SK-N-SH treated with all-trans-retinoic acid at 6 μM for 48 hours (cell line): ENCODE measurements at regions not wholly inside any gene's neighbourhood (a gene's known extent, or its start where the extent isn't known, plus 50 kb on each side); places are given as distances from the start of the nearest gene placed in this dataset.

Experiments
- ATAC-seq: fragments of 200-7000 bp; cut with Tn5 transposase; 3 replicates; pipeline ENCODE4 v1.9.1; 2020; ENCODE audit warnings: mild to moderate bottlenecking, moderate library complexity
- ARNTL ChIP-seq: fragments of 450-650 bp; formaldehyde crosslinking; IDR thresholded peaks from 2 replicates; pipeline ENCODE4 v1.5.0; 2020; ENCODE audit warnings: low read depth, mild to moderate bottlenecking, moderate library complexity, borderline replicate concordance
- BACH2 ChIP-seq: fragments of 250-450 bp; sonication (Bioruptor Pico); IDR thresholded peaks from 2 replicates; pipeline ENCODE4 v1.9.0; 2021; ENCODE audit warnings: mild to moderate bottlenecking, borderline replicate concordance
- CSDC2 ChIP-seq: fragments of 250-450 bp; sonication (Bioruptor Pico); IDR thresholded peaks from 2 replicates; pipeline ENCODE4 v1.5.0; 2020; ENCODE audit warnings: mild to moderate bottlenecking, moderate library complexity
- ESRRG ChIP-seq: fragments of 250-450 bp; sonication (Bioruptor Pico); IDR thresholded peaks from 2 replicates; pipeline ENCODE4 v1.6.1; 2021; ENCODE audit warnings: mild to moderate bottlenecking
- GLIS3 ChIP-seq: fragments of 250-450 bp; sonication (Bioruptor Pico); IDR thresholded peaks from 2 replicates; pipeline ENCODE4 v1.5.0; 2020; ENCODE audit warnings: mild to moderate bottlenecking, moderate library complexity
- ISL1 ChIP-seq: fragments of 250-450 bp; sonication (Bioruptor Pico); IDR thresholded peaks from 2 replicates; pipeline ENCODE4 v2.1.2; 2022; ENCODE audit warnings: mild to moderate bottlenecking, moderate library complexity
- PPARA ChIP-seq: fragments of 250-450 bp; sonication (Bioruptor Pico); IDR thresholded peaks from 2 replicates; pipeline ENCODE4 v1.5.0; 2020; ENCODE audit warnings: mild to moderate bottlenecking, borderline replicate concordance
- RARB ChIP-seq: fragments of 250-450 bp; sonication (Bioruptor Pico); IDR thresholded peaks from 2 replicates; pipeline ENCODE4 v1.8.0; 2021; ENCODE audit warnings: mild to moderate bottlenecking, moderate library complexity
- SNAI2 ChIP-seq: fragments of 250-450 bp; sonication (Bioruptor Pico); IDR thresholded peaks from 2 replicates; pipeline ENCODE4 v1.5.0; 2020; ENCODE audit warnings: mild to moderate bottlenecking, moderate library complexity
- TCF4 ChIP-seq: fragments of 250-450 bp; sonication (Bioruptor Pico); IDR thresholded peaks from 2 replicates; pipeline ENCODE4 v1.8.0; 2021; ENCODE audit warnings: mild to moderate bottlenecking, moderate library complexity, borderline replicate concordance
- TOX ChIP-seq: fragments of 250-450 bp; sonication (Bioruptor Pico); IDR thresholded peaks from 2 replicates; pipeline ENCODE4 v1.8.0; 2021; ENCODE audit warnings: mild to moderate bottlenecking, moderate library complexity, borderline replicate concordance
- ZC3H10 ChIP-seq: fragments of 250-450 bp; sonication (Bioruptor Pico); IDR thresholded peaks from 2 replicates; pipeline ENCODE4 v1.5.1; 2021; ENCODE audit warnings: mild to moderate bottlenecking, moderate library complexity
- ZFP3 ChIP-seq: fragments of 250-450 bp; sonication (Bioruptor Pico); IDR thresholded peaks from 2 replicates; pipeline ENCODE4 v1.5.0; 2020; ENCODE audit warnings: mild to moderate bottlenecking, moderate library complexity
- ZFP30 ChIP-seq: fragments of 450-650 bp; formaldehyde crosslinking; IDR thresholded peaks from 2 replicates; pipeline ENCODE4 v1.5.0; 2022; ENCODE audit warnings: mild to moderate bottlenecking, moderate library complexity
- ZNF565 ChIP-seq: fragments of 450-650 bp; formaldehyde crosslinking; conservative IDR thresholded peaks from 2 replicates; pipeline ENCODE4 v1.5.0; 2020; ENCODE audit warnings: low read depth, mild to moderate bottlenecking, moderate library complexity
- ZNF8 ChIP-seq: fragments of 450-650 bp; formaldehyde crosslinking; IDR thresholded peaks from 2 replicates; pipeline ENCODE4 v1.5.0; 2020; ENCODE audit warnings: mild to moderate bottlenecking, moderate library complexity
- TF ChIP-seq, protein P1 (sequence below): fragments of 250-450 bp; sonication (Bioruptor Pico); IDR thresholded peaks from 2 replicates; pipeline ENCODE4 v1.8.0; 2020; ENCODE audit warnings: mild to moderate bottlenecking, moderate library complexity, borderline replicate concordance
- TF ChIP-seq, protein P2 (sequence below): fragments of 250-450 bp; sonication (Bioruptor Pico); IDR thresholded peaks from 2 replicates; pipeline ENCODE4 v1.5.0; 2020; ENCODE audit warnings: mild to moderate bottlenecking, moderate library complexity
- TF ChIP-seq, protein P3 (sequence below): fragments of 250-450 bp; sonication (Bioruptor Pico); IDR thresholded peaks from 2 replicates; pipeline ENCODE4 v1.5.1; 2021; ENCODE audit warnings: mild to moderate bottlenecking, moderate library complexity
- TF ChIP-seq, protein P4 (sequence below): fragments of 250-450 bp; sonication (Bioruptor Pico); IDR thresholded peaks from 2 replicates; pipeline ENCODE4 v1.5.1; 2020; ENCODE audit warnings: low read depth, mild to moderate bottlenecking, moderate library complexity
- TF ChIP-seq, protein P5 (sequence below): fragments of 250-450 bp; sonication (Bioruptor Pico); IDR thresholded peaks from 2 replicates; pipeline ENCODE4 v1.8.0; 2021; ENCODE audit warnings: low read depth, mild to moderate bottlenecking, moderate library complexity, borderline replicate concordance

DNA sequence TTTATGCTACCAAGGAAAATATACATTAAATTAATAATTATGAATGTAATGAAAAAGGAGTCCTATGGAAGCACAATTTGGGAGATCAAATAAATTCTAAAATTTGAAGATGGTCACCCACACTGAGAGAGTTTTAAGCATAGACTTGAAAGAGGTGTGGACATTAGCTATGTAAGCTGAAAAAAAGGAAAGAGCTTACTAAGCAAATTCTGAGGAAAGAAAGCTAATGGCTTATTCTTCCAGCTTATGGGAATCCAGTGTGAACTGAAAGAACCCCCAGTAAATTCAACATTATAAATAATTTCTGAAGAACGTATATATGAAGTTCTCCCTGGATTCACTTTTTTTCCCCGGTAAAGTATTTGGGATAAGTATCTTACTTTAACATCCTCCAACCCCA is 78.2 kb upstream of the GUCY1A1 start (continued):
- TF ChIP-seq, protein P1, sequence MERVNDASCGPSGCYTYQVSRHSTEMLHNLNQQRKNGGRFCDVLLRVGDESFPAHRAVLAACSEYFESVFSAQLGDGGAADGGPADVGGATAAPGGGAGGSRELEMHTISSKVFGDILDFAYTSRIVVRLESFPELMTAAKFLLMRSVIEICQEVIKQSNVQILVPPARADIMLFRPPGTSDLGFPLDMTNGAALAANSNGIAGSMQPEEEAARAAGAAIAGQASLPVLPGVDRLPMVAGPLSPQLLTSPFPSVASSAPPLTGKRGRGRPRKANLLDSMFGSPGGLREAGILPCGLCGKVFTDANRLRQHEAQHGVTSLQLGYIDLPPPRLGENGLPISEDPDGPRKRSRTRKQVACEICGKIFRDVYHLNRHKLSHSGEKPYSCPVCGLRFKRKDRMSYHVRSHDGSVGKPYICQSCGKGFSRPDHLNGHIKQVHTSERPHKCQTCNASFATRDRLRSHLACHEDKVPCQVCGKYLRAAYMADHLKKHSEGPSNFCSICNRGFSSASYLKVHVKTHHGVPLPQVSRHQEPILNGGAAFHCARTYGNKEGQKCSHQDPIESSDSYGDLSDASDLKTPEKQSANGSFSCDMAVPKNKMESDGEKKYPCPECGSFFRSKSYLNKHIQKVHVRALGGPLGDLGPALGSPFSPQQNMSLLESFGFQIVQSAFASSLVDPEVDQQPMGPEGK (CRISPR knock-in tag), result no peak
- TF ChIP-seq PPARA (CRISPR knock-in tag) (no peak), SNAI2 (CRISPR knock-in tag) (no peak), ZNF8 (CRISPR knock-in tag) (no peak), ARNTL (CRISPR knock-in tag) (no peak)
- TF ChIP-seq, all 23 proteins: peak for 0

DNA sequence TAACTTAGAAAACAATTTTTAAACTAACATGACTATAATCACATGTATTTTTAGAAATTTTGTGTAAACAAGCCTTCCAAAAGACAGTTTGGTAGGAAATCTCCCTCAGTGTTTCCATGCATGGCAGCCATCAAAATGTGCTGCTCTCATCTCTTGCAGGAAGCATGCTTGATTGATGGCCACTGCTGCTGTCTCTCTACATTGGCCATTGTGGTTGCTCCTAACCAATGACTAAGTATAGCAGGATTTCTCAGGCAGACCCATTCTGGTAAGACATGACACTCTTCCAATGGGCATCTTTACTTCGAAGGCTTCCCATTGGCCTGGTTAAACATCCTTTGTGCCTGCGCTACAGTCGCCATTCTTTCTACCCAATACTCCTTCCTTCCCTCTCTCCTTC is 78.9 kb upstream of the GUCY1A1 start:
- ATAC-seq, result no peak
- TF ChIP-seq, protein P1 (CRISPR knock-in tag), result no peak
- TF ChIP-seq BACH2 (CRISPR knock-in tag), result no peak
- TF ChIP-seq, protein P2, sequence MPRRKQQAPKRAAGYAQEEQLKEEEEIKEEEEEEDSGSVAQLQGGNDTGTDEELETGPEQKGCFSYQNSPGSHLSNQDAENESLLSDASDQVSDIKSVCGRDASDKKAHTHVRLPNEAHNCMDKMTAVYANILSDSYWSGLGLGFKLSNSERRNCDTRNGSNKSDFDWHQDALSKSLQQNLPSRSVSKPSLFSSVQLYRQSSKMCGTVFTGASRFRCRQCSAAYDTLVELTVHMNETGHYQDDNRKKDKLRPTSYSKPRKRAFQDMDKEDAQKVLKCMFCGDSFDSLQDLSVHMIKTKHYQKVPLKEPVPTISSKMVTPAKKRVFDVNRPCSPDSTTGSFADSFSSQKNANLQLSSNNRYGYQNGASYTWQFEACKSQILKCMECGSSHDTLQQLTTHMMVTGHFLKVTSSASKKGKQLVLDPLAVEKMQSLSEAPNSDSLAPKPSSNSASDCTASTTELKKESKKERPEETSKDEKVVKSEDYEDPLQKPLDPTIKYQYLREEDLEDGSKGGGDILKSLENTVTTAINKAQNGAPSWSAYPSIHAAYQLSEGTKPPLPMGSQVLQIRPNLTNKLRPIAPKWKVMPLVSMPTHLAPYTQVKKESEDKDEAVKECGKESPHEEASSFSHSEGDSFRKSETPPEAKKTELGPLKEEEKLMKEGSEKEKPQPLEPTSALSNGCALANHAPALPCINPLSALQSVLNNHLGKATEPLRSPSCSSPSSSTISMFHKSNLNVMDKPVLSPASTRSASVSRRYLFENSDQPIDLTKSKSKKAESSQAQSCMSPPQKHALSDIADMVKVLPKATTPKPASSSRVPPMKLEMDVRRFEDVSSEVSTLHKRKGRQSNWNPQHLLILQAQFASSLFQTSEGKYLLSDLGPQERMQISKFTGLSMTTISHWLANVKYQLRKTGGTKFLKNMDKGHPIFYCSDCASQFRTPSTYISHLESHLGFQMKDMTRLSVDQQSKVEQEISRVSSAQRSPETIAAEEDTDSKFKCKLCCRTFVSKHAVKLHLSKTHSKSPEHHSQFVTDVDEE (CRISPR knock-in tag), result no peak
- TF ChIP-seq ZFP30 (CRISPR knock-in tag), result no peak
- no peak for TF ChIP-seq ISL1 (CRISPR knock-in tag)
- TF ChIP-seq PPARA (CRISPR knock-in tag), result no peak
- no peak for TF ChIP-seq ZFP3 (CRISPR knock-in tag)
- TF ChIP-seq TCF4 (CRISPR knock-in tag), result no peak
- TF ChIP-seq RARB (CRISPR knock-in tag), result no peak
- no peak for TF ChIP-seq GLIS3 (CRISPR knock-in tag)
- no peak for TF ChIP-seq ESRRG (CRISPR knock-in tag)
- TF ChIP-seq ZC3H10, result no peak
- no peak for TF ChIP-seq ZNF565 (CRISPR knock-in tag)
- TF ChIP-seq, protein P3, sequence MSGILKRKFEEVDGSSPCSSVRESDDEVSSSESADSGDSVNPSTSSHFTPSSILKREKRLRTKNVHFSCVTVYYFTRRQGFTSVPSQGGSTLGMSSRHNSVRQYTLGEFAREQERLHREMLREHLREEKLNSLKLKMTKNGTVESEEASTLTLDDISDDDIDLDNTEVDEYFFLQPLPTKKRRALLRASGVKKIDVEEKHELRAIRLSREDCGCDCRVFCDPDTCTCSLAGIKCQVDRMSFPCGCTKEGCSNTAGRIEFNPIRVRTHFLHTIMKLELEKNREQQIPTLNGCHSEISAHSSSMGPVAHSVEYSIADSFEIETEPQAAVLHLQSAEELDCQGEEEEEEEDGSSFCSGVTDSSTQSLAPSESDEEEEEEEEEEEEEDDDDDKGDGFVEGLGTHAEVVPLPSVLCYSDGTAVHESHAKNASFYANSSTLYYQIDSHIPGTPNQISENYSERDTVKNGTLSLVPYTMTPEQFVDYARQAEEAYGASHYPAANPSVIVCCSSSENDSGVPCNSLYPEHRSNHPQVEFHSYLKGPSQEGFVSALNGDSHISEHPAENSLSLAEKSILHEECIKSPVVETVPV (CRISPR knock-in tag), result no peak
- TF ChIP-seq CSDC2, result no peak

DNA sequence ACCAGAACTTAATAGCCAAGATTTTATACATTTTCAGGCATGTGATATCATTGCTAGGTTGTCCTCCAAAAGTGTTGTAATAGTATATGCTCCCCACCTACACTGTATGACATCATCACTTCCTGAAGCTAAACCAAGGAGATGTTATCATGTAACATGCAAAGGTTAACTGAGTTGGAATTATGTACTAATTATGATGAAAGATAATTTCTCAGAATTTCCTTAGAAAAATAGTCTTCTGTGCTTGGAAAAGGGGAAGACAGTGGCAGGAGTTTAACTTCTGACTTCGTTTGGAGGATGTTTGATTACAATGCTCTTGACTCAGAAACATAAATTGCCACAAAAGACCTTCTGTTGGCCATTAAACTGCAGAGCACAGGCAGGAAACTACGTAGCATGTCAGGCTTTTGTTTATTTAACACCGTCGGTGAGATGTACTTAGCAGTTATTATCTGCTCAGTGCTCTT is 83.6 kb upstream of the GUCY1A1 start:
- TF ChIP-seq RARB (CRISPR knock-in tag) (no peak), BACH2 (CRISPR knock-in tag) (no peak), ISL1 (CRISPR knock-in tag) (peak; percentile 67), ESRRG (CRISPR knock-in tag) (no peak), ZFP3 (CRISPR knock-in tag) (peak; percentile 59; the same call in 1 of the 2 replicates)
- TF ChIP-seq, protein P4, sequence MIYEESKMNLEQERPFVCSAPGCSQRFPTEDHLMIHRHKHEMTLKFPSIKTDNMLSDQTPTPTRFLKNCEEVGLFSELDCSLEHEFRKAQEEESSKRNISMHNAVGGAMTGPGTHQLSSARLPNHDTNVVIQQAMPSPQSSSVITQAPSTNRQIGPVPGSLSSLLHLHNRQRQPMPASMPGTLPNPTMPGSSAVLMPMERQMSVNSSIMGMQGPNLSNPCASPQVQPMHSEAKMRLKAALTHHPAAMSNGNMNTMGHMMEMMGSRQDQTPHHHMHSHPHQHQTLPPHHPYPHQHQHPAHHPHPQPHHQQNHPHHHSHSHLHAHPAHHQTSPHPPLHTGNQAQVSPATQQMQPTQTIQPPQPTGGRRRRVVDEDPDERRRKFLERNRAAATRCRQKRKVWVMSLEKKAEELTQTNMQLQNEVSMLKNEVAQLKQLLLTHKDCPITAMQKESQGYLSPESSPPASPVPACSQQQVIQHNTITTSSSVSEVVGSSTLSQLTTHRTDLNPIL (CRISPR knock-in tag), result peak; percentile 69; the same call in 1 of the 2 replicates
- no peak for ATAC-seq

DNA sequence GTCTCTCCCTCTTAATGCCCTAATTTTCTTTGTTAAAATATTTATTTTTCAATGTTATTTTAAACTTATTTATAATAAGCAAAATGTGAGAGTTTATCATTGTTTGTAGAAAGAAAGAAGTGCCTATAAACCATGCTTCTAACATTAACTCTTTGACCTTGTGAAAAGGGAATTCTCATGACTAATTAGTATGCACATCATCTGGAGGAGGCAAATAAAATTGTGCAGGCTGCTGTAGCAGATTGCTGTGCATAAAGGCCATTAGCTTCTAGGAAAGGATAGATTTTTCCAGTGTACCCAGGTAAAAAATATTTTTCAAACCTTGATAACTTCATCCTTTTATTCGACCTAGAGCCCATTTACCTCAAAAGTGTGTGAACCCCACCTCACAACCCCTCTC is 84.6 kb upstream of the GUCY1A1 start:
- no peak for ATAC-seq
- no peak for TF ChIP-seq PPARA (CRISPR knock-in tag)
- no peak for TF ChIP-seq TOX (CRISPR knock-in tag)
- no peak for TF ChIP-seq ARNTL (CRISPR knock-in tag)
- TF ChIP-seq, protein P4 (CRISPR knock-in tag), result no peak
- TF ChIP-seq, protein P5, sequence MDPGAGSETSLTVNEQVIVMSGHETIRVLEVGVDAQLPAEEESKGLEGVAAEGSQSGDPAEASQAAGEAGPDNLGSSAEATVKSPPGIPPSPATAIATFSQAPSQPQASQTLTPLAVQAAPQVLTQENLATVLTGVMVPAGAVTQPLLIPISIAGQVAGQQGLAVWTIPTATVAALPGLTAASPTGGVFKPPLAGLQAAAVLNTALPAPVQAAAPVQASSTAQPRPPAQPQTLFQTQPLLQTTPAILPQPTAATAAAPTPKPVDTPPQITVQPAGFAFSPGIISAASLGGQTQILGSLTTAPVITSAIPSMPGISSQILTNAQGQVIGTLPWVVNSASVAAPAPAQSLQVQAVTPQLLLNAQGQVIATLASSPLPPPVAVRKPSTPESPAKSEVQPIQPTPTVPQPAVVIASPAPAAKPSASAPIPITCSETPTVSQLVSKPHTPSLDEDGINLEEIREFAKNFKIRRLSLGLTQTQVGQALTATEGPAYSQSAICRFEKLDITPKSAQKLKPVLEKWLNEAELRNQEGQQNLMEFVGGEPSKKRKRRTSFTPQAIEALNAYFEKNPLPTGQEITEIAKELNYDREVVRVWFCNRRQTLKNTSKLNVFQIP (CRISPR knock-in tag), result no peak
- TF ChIP-seq ZC3H10, result no peak
- TF ChIP-seq SNAI2 (CRISPR knock-in tag), result no peak
- TF ChIP-seq, protein P1 (CRISPR knock-in tag), result no peak
- TF ChIP-seq ZNF565 (CRISPR knock-in tag), result no peak
